Mucosa of descending colon (tissue), 3 donors: ENCODE measurements at regions not wholly inside any gene's neighbourhood (a gene's known extent, or its start where the extent isn't known, plus 50 kb on each side); places are given as distances from the start of the nearest gene placed in this dataset.

Source experiments
- ATAC-seq: fragments of 200-7000 bp; cut with Tn5 transposase; one replicate; pipeline ENCODE4 v1.9.1; 2020; ENCODE audit warnings: mild to moderate bottlenecking, moderate library complexity
- DNase-seq, 3 donors: peaks; one replicate each; pipeline ENCODE4 v3.0.0-alpha.2; 2020
- H3K36me3 ChIP-seq: fragments of 200-600 bp; one replicate; pipeline ENCODE4 v1.8.0; 2021; ENCODE audit warnings: low read depth, mild to moderate bottlenecking
- H3K4me1 ChIP-seq: fragments of 200-600 bp; one replicate; pipeline ENCODE4 v1.8.0; 2021; ENCODE audit warnings: low read depth, mild to moderate bottlenecking
- H3K4me3 ChIP-seq: fragments of 200-600 bp; one replicate; pipeline ENCODE4 v1.8.0; 2021; ENCODE audit warnings: mild to moderate bottlenecking
- H3K9me3 ChIP-seq: fragments of 200-600 bp; one replicate; pipeline ENCODE4 v1.8.0; 2021; ENCODE audit warnings: mild to moderate bottlenecking
- intact Hi-C, 2 donors: fragments of 100-400 bp; cut with DNase I in 1 of 2; cut with micrococcal nuclease in 1 of 2; formaldehyde crosslinking; loops; one replicate each; pipeline versions ENCODE4 v1.11.0 to v1.11.1; 2022; cut with DNase I, micrococcal nuclease
- TF ChIP-seq, protein P1 (sequence below): fragments of 200-600 bp; IDR thresholded peaks from one replicate; pipeline ENCODE4 v1.8.0; 2022; ENCODE audit warnings: antibody characterized with exemption, mild to moderate bottlenecking
- donor health status: DM: no; HTN: no; CAD: no; lungs with moderate emphysema.
- donor health status: DM: no; HTN: no; CAD: no.
- donor health status: DM: no; HTN: yes; CAD: no.

GRCh38 chr1:195721210-195721971 lies 886.8 kb downstream of the KCNT2 start:
- TF ChIP-seq, protein P1, sequence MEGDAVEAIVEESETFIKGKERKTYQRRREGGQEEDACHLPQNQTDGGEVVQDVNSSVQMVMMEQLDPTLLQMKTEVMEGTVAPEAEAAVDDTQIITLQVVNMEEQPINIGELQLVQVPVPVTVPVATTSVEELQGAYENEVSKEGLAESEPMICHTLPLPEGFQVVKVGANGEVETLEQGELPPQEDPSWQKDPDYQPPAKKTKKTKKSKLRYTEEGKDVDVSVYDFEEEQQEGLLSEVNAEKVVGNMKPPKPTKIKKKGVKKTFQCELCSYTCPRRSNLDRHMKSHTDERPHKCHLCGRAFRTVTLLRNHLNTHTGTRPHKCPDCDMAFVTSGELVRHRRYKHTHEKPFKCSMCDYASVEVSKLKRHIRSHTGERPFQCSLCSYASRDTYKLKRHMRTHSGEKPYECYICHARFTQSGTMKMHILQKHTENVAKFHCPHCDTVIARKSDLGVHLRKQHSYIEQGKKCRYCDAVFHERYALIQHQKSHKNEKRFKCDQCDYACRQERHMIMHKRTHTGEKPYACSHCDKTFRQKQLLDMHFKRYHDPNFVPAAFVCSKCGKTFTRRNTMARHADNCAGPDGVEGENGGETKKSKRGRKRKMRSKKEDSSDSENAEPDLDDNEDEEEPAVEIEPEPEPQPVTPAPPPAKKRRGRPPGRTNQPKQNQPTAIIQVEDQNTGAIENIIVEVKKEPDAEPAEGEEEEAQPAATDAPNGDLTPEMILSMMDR = no peak
- intact Hi-C loops = no loop called here
- Histone ChIP-seq H3K4me3 (peak overlapping the region; percentile 23), H3K36me3 (no peaks in the 10 kb centered on the region), H3K9me3 (no peaks in the 10 kb centered on the region), H3K4me1 (no peaks in the 10 kb centered on the region)
- DNase-seq (peak; percentile 60 to 65 (median 63)), ATAC-seq (peak; percentile 87)

DNA sequence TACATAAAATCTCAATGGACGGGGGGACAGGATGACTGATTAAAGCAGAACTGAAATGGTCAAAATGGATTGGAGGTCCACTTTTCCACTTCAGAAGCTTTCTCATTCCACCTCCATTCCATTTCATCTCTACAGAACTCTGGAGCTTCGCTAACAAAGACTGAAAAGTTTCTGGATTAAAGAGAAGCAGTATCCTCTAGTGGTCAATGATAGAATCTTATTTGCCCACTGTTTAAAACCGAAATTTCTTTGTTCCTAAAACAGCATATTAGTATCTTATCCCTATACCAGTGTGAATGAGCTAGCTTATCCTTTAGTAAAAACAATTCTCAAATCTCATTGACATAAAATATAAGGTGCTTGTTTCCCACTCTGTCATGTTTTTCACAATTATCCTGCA lies 890.6 kb downstream of the KCNT2 start:
- DNase-seq (no peak), ATAC-seq (peak; percentile 12)
- Histone ChIP-seq H3K4me3 (no peak overlapping the region), H3K9me3 (no peaks in the 10 kb centered on the region), H3K4me1 (no peaks in the 10 kb centered on the region), H3K36me3 (no peaks in the 10 kb centered on the region)
- TF ChIP-seq, protein P1 = no peak
- intact Hi-C loops = no loop called here

- DNase-seq = no peak
- no peak for ATAC-seq
- no peaks in the 10 kb centered on the region for H3K36me3 ChIP-seq
- no peaks in the 10 kb centered on the region for H3K9me3 ChIP-seq
- no peak overlapping the region for H3K4me3 ChIP-seq
- intact Hi-C loops = no loop called here
- TF ChIP-seq, protein P1 = no peak
- no peaks in the 10 kb centered on the region for H3K4me1 ChIP-seq
Measured at GRCh38 chr1:195715652-195716051, 892.6 kb downstream of the KCNT2 start.

- intact Hi-C loops = no loop called here
- ATAC-seq (no peak), DNase-seq (no peak)
- H3K4me3 ChIP-seq = no peak overlapping the region
- no peaks in the 10 kb centered on the region for H3K4me1 ChIP-seq
- TF ChIP-seq, protein P1 = no peak
- no peaks in the 10 kb centered on the region for H3K9me3 ChIP-seq
- no peaks in the 10 kb centered on the region for H3K36me3 ChIP-seq
Measured at GRCh38 chr1:195714248-195714647, 894.0 kb downstream of the KCNT2 start.

GRCh38 chr1:195709821-195710220 lies 898.4 kb downstream of the KCNT2 start:
- no peaks in the 10 kb centered on the region for H3K9me3 ChIP-seq
- TF ChIP-seq, protein P1 = no peak
- intact Hi-C loops = no loop called here
- ATAC-seq = no peak
- no peaks in the 10 kb centered on the region for H3K36me3 ChIP-seq
- no peak overlapping the region for H3K4me3 ChIP-seq
- DNase-seq = no peak
- no peaks in the 10 kb centered on the region for H3K4me1 ChIP-seq

DNA sequence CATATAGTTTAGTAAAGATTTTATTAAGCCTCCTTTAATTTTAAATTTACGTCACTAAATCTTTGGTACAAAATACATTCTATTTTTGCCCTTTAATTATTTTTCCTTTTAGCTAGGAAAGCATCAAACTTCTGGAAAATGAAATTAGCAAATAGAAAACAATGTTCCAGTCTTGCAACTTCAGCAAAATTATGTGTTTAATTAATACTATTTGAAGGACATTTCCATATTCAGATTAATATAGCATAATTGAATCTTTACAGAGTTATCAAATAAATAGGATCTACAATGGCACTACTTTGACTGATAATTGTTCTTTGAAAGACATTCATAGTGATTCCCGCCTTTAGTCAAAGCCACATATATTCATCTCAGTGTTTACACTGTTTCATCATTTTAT lies 904.2 kb downstream of the KCNT2 start:
- intact Hi-C loops = no loop called here
- ATAC-seq (no peak), DNase-seq (no peak)
- Histone ChIP-seq H3K36me3 (no peaks in the 10 kb centered on the region), H3K4me1 (no peaks in the 10 kb centered on the region), H3K9me3 (no peaks in the 10 kb centered on the region), H3K4me3 (no peak overlapping the region)
- TF ChIP-seq, protein P1 = no peak
